HL-60 (cell line): ENCODE measurements at regions not wholly inside any gene's neighbourhood (a gene's known extent, or its start where the extent isn't known, plus 50 kb on each side); places are given as distances from the start of the nearest gene placed in this dataset.

Source experiments
- GABPA ChIP-seq: IDR thresholded peaks from 2 replicates; pipeline ENCODE4 v1.6.1; 2012; ENCODE audit warnings: low read depth
- POLR2AphosphoS5 ChIP-seq: IDR thresholded peaks from 2 replicates; pipeline ENCODE4 v1.6.1; 2012; ENCODE audit warnings: low read depth
- SPI1 ChIP-seq: IDR thresholded peaks from 2 replicates; pipeline ENCODE4 v1.6.1; 2012; ENCODE audit warnings: low read depth, mild to moderate bottlenecking, borderline replicate concordance
- TF ChIP-seq, protein P1 (sequence below): IDR thresholded peaks from one replicate; pipeline ENCODE4 v1.5.1; 2011; ENCODE audit warnings: low read length, control low read depth, inconsistent platforms; ENCODE audit not compliant: insufficient read depth
- TF ChIP-seq, protein P2 (sequence below): IDR thresholded peaks from 2 replicates; pipeline ENCODE4 v1.6.1; 2012; ENCODE audit warnings: low read depth; ENCODE audit not compliant: insufficient replicate concordance

- TF ChIP-seq, protein P1, sequence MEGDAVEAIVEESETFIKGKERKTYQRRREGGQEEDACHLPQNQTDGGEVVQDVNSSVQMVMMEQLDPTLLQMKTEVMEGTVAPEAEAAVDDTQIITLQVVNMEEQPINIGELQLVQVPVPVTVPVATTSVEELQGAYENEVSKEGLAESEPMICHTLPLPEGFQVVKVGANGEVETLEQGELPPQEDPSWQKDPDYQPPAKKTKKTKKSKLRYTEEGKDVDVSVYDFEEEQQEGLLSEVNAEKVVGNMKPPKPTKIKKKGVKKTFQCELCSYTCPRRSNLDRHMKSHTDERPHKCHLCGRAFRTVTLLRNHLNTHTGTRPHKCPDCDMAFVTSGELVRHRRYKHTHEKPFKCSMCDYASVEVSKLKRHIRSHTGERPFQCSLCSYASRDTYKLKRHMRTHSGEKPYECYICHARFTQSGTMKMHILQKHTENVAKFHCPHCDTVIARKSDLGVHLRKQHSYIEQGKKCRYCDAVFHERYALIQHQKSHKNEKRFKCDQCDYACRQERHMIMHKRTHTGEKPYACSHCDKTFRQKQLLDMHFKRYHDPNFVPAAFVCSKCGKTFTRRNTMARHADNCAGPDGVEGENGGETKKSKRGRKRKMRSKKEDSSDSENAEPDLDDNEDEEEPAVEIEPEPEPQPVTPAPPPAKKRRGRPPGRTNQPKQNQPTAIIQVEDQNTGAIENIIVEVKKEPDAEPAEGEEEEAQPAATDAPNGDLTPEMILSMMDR, result no peak
- TF ChIP-seq POLR2AphosphoS5, result no peak
- TF ChIP-seq GABPA, result no peak
- TF ChIP-seq, protein P2, sequence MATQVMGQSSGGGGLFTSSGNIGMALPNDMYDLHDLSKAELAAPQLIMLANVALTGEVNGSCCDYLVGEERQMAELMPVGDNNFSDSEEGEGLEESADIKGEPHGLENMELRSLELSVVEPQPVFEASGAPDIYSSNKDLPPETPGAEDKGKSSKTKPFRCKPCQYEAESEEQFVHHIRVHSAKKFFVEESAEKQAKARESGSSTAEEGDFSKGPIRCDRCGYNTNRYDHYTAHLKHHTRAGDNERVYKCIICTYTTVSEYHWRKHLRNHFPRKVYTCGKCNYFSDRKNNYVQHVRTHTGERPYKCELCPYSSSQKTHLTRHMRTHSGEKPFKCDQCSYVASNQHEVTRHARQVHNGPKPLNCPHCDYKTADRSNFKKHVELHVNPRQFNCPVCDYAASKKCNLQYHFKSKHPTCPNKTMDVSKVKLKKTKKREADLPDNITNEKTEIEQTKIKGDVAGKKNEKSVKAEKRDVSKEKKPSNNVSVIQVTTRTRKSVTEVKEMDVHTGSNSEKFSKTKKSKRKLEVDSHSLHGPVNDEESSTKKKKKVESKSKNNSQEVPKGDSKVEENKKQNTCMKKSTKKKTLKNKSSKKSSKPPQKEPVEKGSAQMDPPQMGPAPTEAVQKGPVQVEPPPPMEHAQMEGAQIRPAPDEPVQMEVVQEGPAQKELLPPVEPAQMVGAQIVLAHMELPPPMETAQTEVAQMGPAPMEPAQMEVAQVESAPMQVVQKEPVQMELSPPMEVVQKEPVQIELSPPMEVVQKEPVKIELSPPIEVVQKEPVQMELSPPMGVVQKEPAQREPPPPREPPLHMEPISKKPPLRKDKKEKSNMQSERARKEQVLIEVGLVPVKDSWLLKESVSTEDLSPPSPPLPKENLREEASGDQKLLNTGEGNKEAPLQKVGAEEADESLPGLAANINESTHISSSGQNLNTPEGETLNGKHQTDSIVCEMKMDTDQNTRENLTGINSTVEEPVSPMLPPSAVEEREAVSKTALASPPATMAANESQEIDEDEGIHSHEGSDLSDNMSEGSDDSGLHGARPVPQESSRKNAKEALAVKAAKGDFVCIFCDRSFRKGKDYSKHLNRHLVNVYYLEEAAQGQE, result no peak
- no peak for TF ChIP-seq SPI1
Observed at GRCh38 chr15:29435811-29436210, 166.2 kb upstream of the NSMCE3 start.
